ENCODE measurements at regions not wholly inside any gene's neighbourhood (a gene's known extent, or its start where the extent isn't known, plus 50 kb on each side); places are given as distances from the start of the nearest gene placed in this dataset.

- DNase-seq (ENCODE audit: low read depth): no peak
- TF ChIP-seq CTCF (IDR thresholded peaks at IDR 0.05; ENCODE audit: insufficient read depth, low read depth, low read length, missing control alignments): no peak
- no peak overlapping the region for H3K4me3 ChIP-seq (ENCODE audit: low read depth, low read length)
Observed at GRCh38 chr1:199122532-199123311, 483.9 kb downstream of the PTPRC start.

GRCh38 chr1:199123615-199124014 lies 484.8 kb downstream of the PTPRC start:
- H3K4me3 ChIP-seq (ENCODE audit: low read depth, low read length): no peak overlapping the region
- DNase-seq (ENCODE audit: low read depth): no peak
- TF ChIP-seq CTCF (IDR thresholded peaks at IDR 0.05; ENCODE audit: insufficient read depth, low read depth, low read length, missing control alignments): no peak

GRCh38 chr1:199124351-199124750 lies 485.5 kb downstream of the PTPRC start:
- H3K4me3 ChIP-seq (ENCODE audit: low read depth, low read length): no peak overlapping the region
- TF ChIP-seq CTCF (IDR thresholded peaks at IDR 0.05; ENCODE audit: insufficient read depth, low read depth, low read length, missing control alignments): no peak
- no peak for DNase-seq (ENCODE audit: low read depth)

GRCh38 chr1:199129247-199129646 lies 490.4 kb downstream of the PTPRC start:
- no peak overlapping the region for H3K4me3 ChIP-seq (ENCODE audit: low read depth, low read length)
- DNase-seq (ENCODE audit: low read depth): no peak
- TF ChIP-seq CTCF (IDR thresholded peaks at IDR 0.05; ENCODE audit: insufficient read depth, low read depth, low read length, missing control alignments): no peak

- DNase-seq (ENCODE audit: low read depth): no peak
- H3K4me3 ChIP-seq (ENCODE audit: low read depth, low read length): no peak overlapping the region
- no peak for TF ChIP-seq CTCF (IDR thresholded peaks at IDR 0.05; ENCODE audit: insufficient read depth, low read depth, low read length, missing control alignments)
Observed at GRCh38 chr1:199132006-199132405, 493.2 kb downstream of the PTPRC start.

- TF ChIP-seq CTCF (IDR thresholded peaks at IDR 0.05; ENCODE audit: insufficient read depth, low read depth, low read length, missing control alignments): no peak
- H3K4me3 ChIP-seq (ENCODE audit: low read depth, low read length): no peak overlapping the region
- DNase-seq (ENCODE audit: low read depth): no peak
Observed at GRCh38 chr1:199135901-199136300, 497.1 kb downstream of the PTPRC start.

GRCh38 chr1:199138061-199138460 lies 499.2 kb downstream of the PTPRC start:
- DNase-seq (ENCODE audit: low read depth): no peak
- no peak for TF ChIP-seq CTCF (IDR thresholded peaks at IDR 0.05; ENCODE audit: insufficient read depth, low read depth, low read length, missing control alignments)
- no peak overlapping the region for H3K4me3 ChIP-seq (ENCODE audit: low read depth, low read length)

Measured in GM12865 (cell line).